Calu3 (cell line): ENCODE measurements at regions not wholly inside any gene's neighbourhood (a gene's known extent, or its start where the extent isn't known, plus 50 kb on each side); places are given as distances from the start of the nearest gene placed in this dataset.

Experiments
- BruUV-seq: library from RNA; stranded (reverse); fragments of 400-500 nt; replicated peaks from 2 replicates; lab custom pipeline; 2021; lab: Mats Ljungman, UMichigan
- CTCF ChIA-PET: fragments of 300-600 bp; sonication (Branson Sonifier 250); formaldehyde crosslinking; loops from one replicate; lab custom pipeline; 2022; ENCODE audit warnings: antibody characterized with exemption; lab: Charles Lee
- DNase-seq: peaks from one replicate; pipeline ENCODE4 v3.0.0; 2022
- H3K27ac Mint-ChIP-seq: one replicate; pipeline ENCODE4 v1.8.0; 2022; ENCODE audit warnings: mixed read lengths; ENCODE audit not compliant: unreplicated experiment
- H3K27me3 Mint-ChIP-seq: one replicate; pipeline ENCODE4 v1.8.0; 2022; ENCODE audit warnings: mixed read lengths; ENCODE audit not compliant: unreplicated experiment
- H3K36me3 Mint-ChIP-seq: one replicate; pipeline ENCODE4 v1.8.0; 2022; ENCODE audit warnings: mild to moderate bottlenecking, moderate library complexity, mixed read lengths; ENCODE audit not compliant: insufficient read depth, unreplicated experiment
- H3K4me1 Mint-ChIP-seq: one replicate; pipeline ENCODE4 v1.8.0; 2022; ENCODE audit warnings: mild to moderate bottlenecking, low read depth, mixed read lengths; ENCODE audit not compliant: unreplicated experiment
- H3K4me3 Mint-ChIP-seq: one replicate; pipeline ENCODE4 v1.8.0; 2022; ENCODE audit warnings: mild to moderate bottlenecking, low read depth, moderate library complexity, mixed read lengths; ENCODE audit not compliant: unreplicated experiment
- H3K9me3 Mint-ChIP-seq: one replicate; pipeline ENCODE4 v1.8.0; 2022; ENCODE audit warnings: low read depth, mixed read lengths; ENCODE audit not compliant: unreplicated experiment
- CTCF ChIP-seq: fragments of 200-600 bp; IDR thresholded peaks from one replicate; pipeline ENCODE4 v1.8.0; 2022; ENCODE audit warnings: antibody characterized with exemption; ENCODE audit not compliant: unreplicated experiment
- intact Hi-C: fragments of 100-400 bp; cut with micrococcal nuclease; formaldehyde crosslinking; loops from one replicate; pipeline ENCODE4 v1.10.0; 2022; ENCODE audit not compliant: unreplicated experiment

GRCh38 chr4:19650903-19651864 is 600.5 kb upstream of the SLIT2 start:
- TF ChIP-seq CTCF: no peak
- DNase-seq: no peak
- Mint-ChIP-seq H3K4me1 (no peaks in the 10 kb centered on the region), H3K4me3 (no peak overlapping the region), H3K9me3 (peaks cover 5% of the 10 kb centered on the region), H3K27ac (no peak overlapping the region), H3K27me3 (no peaks in the 10 kb centered on the region), H3K36me3 (no peaks in the 10 kb centered on the region)
- no TSS peak for BruUV-seq
- CTCF ChIA-PET: no interaction called here
- intact Hi-C loops: no loop called here

- peaks cover 5% of the 10 kb centered on the region for H3K9me3 Mint-ChIP-seq
- no peak for DNase-seq
- H3K36me3 Mint-ChIP-seq: no peaks in the 10 kb centered on the region
- intact Hi-C loops: no loop called here
- CTCF ChIA-PET: no interaction called here
- no peaks in the 10 kb centered on the region for H3K4me1 Mint-ChIP-seq
- H3K27me3 Mint-ChIP-seq: no peaks in the 10 kb centered on the region
- no peak overlapping the region for H3K4me3 Mint-ChIP-seq
- BruUV-seq: no TSS peak
- TF ChIP-seq CTCF: no peak
- no peak overlapping the region for H3K27ac Mint-ChIP-seq
Measured at GRCh38 chr4:19645589-19645988, 606.1 kb upstream of the SLIT2 start.

- DNase-seq: no peak
- Mint-ChIP-seq H3K4me1 (no peaks in the 10 kb centered on the region), H3K9me3 (peaks cover 2% of the 10 kb centered on the region), H3K36me3 (no peaks in the 10 kb centered on the region), H3K4me3 (no peak overlapping the region), H3K27me3 (no peaks in the 10 kb centered on the region), H3K27ac (no peak overlapping the region)
- no peak for TF ChIP-seq CTCF
- CTCF ChIA-PET: no interaction called here
- intact Hi-C loops: no loop called here
- no TSS peak for BruUV-seq
Measured at GRCh38 chr4:19636451-19636850, 615.3 kb upstream of the SLIT2 start.

- intact Hi-C loops: no loop called here
- H3K36me3 Mint-ChIP-seq: no peaks in the 10 kb centered on the region
- no peak for DNase-seq
- H3K4me3 Mint-ChIP-seq: no peak overlapping the region
- CTCF ChIA-PET: no interaction called here
- H3K27me3 Mint-ChIP-seq: no peaks in the 10 kb centered on the region
- no peaks in the 10 kb centered on the region for H3K4me1 Mint-ChIP-seq
- no peak overlapping the region for H3K27ac Mint-ChIP-seq
- TF ChIP-seq CTCF: no peak
- peaks cover 2% of the 10 kb centered on the region for H3K9me3 Mint-ChIP-seq
- no TSS peak for BruUV-seq
Measured at GRCh38 chr4:19631814-19632213, 619.9 kb upstream of the SLIT2 start.
